ENCODE measurements at regions not wholly inside any gene's neighbourhood (a gene's known extent, or its start where the extent isn't known, plus 50 kb on each side); places are given as distances from the start of the nearest gene placed in this dataset.

DNA sequence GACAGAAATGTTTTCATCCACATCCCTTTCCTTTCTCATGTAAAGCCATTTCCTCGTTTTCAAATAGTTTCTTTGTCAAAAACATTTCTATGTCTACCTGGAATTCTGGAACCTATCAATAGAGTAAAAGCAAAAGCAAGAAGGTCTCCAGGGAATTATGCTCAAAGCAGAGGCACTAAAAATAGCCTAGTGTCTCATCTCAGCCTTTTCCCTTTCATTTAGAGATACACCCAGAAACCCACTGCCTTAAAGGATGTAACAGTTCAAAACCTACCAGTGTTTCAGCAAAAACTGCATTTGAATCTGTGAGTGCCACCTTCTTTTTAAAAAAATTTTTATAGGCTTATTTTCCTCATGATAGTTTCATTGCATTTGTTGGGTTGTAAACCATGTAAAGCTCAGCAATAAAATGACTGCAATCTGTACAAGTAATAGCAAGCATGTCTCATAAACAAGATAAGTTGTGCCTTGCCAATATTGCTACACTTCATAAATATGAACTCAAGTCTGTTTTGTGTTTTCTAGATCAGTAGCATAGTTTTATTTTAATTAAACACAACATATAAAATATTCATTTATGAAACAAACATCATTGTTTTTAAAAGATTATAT, 927.3 kb upstream of the ACVR2A start:
- H3K36me3 Mint-ChIP-seq (ENCODE audit: low read depth), result no peaks in the 10 kb centered on the region
- no peaks in the 10 kb centered on the region for H3K27me3 Mint-ChIP-seq
- H3K4me3 Mint-ChIP-seq, result no peak overlapping the region
- peaks cover 4% of the 10 kb centered on the region for H3K9me3 Mint-ChIP-seq
- ATAC-seq (no peak), DNase-seq (no peak)
- H3K4me1 Mint-ChIP-seq, result no peaks in the 10 kb centered on the region
- H3K27ac Mint-ChIP-seq, result no peak overlapping the region

DNA sequence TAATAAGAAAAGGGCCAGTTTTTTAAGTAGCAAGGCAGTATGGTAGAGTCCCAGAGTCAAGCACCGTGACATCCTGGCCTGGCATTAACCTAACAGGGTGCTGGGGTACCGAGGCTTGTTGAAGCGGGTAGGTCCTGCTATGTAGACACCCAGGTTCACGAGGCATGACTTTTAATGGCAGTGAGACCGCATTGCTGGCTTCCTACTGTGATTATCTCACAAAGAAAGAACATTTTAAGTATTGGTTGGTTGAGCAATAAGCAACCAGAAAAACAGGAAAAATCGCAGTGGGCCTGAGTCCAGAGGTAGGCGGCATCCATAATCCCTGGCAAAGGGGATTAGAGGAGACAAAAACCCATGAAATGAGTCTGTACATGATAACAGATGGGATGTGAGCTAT, 927.9 kb upstream of the ACVR2A start:
- DNase-seq (no peak), ATAC-seq (no peak)
- Mint-ChIP-seq H3K4me1 (no peaks in the 10 kb centered on the region), H3K27me3 (no peaks in the 10 kb centered on the region), H3K4me3 (no peak overlapping the region), H3K27ac (no peak overlapping the region), H3K36me3 (ENCODE audit: low read depth) (no peaks in the 10 kb centered on the region), H3K9me3 (peaks cover 4% of the 10 kb centered on the region)

DNA sequence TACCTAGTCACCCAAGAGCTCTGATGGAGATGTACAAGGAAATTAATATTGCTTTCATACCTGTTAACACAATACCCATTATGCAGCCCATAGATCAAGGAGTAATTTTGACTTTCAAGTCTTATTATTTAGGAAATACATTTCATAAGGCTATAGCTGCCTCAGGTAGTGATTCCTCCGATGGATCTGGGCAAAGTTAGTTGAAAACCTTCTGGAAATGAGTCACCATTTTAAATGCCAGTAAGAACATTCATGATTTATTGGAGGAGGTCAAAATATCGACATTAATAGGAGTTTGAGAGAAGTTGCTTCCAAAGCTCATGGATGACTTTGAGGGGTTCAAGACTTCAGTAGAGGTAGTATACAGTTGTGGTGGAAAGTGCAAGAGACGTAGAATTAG, 931.4 kb upstream of the ACVR2A start:
- no peak for ATAC-seq
- H3K36me3 Mint-ChIP-seq (ENCODE audit: low read depth), result no peaks in the 10 kb centered on the region
- H3K9me3 Mint-ChIP-seq, result peaks cover 3% of the 10 kb centered on the region

DNA sequence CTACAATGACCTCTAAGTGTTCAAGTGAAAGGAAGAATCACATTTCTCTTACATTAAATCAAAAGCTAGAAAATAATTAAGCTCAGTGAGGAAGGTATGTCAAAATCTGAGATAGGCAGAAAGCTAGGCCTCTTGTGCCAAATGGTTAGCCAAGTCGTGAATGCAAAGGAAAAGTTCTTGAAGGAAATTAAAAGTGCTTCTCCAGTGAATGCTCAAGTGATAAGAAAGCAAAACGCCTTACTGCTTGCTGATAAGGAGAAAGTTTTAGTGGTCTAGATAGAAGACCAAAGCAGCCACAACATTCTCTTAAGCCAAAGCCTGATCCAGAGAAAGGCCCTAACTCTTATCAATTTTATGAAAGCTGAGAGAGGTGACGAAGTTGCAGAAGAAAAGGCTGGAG, 932.3 kb upstream of the ACVR2A start:
- no peak for ATAC-seq
- H3K27me3 Mint-ChIP-seq, result no peaks in the 10 kb centered on the region
- H3K27ac Mint-ChIP-seq, result no peak overlapping the region
- no peak overlapping the region for H3K4me3 Mint-ChIP-seq
- peaks cover 3% of the 10 kb centered on the region for H3K9me3 Mint-ChIP-seq
- H3K4me1 Mint-ChIP-seq, result no peaks in the 10 kb centered on the region
- H3K36me3 Mint-ChIP-seq (ENCODE audit: low read depth), result no peaks in the 10 kb centered on the region
- no peak for DNase-seq

More for the DNA sequence above, 931.4 kb upstream of the ACVR2A start:
- H3K27me3 Mint-ChIP-seq, result no peaks in the 10 kb centered on the region
- no peak overlapping the region for H3K27ac Mint-ChIP-seq
- H3K4me3 Mint-ChIP-seq, result no peak overlapping the region
- no peak for DNase-seq
- H3K4me1 Mint-ChIP-seq, result no peaks in the 10 kb centered on the region

DNA sequence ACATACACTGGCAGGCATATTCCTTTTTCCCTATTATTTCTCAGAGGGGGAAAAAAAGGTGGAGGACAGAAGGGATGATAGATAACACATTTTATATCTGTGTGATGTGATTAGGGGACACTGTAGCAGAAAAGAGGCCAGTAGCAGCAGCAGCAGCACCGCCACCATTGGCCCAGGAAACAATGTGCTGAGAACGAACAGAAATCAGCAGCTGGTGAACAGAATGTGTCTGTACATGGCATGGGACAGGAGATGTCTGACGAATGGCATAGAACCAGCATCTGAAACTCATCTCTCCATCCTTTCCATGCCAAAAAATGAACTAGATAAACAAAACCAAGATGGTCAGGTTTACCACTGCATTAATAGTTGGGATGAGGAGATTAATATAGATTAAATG, 936.1 kb upstream of the ACVR2A start:
- no peaks in the 10 kb centered on the region for H3K4me1 Mint-ChIP-seq
- DNase-seq (no peak), ATAC-seq (no peak)
- no peak overlapping the region for H3K27ac Mint-ChIP-seq
- H3K4me3 Mint-ChIP-seq, result no peak overlapping the region
- H3K36me3 Mint-ChIP-seq (ENCODE audit: low read depth), result no peaks in the 10 kb centered on the region
- H3K27me3 Mint-ChIP-seq, result no peaks in the 10 kb centered on the region
- peaks cover 3% of the 10 kb centered on the region for H3K9me3 Mint-ChIP-seq

DNA sequence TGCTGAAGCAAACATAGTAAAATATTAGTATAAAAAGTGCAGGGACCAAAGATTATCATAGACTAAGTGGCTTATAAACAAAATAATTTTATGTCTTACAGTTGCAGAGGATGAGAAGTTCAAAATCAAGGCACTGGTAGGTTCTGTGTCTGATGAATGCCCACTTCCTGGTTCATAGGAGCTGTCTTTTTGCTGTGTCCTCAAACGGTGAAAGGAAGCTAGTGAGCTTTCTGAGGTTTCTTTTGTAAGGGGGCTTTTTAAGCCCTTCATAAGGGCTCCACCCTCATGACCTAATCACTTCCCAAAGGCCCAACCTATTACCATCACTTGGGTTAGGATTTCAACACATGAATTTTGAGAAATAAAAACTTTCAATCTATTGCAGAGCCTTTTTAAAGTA, 946.7 kb upstream of the ACVR2A start:
- DNase-seq, result no peak
- Mint-ChIP-seq H3K36me3 (ENCODE audit: low read depth) (no peaks in the 10 kb centered on the region), H3K27ac (no peak overlapping the region), H3K27me3 (no peaks in the 10 kb centered on the region), H3K4me3 (no peak overlapping the region), H3K9me3 (no peaks in the 10 kb centered on the region), H3K4me1 (no peaks in the 10 kb centered on the region)
- no peak for ATAC-seq

DNA sequence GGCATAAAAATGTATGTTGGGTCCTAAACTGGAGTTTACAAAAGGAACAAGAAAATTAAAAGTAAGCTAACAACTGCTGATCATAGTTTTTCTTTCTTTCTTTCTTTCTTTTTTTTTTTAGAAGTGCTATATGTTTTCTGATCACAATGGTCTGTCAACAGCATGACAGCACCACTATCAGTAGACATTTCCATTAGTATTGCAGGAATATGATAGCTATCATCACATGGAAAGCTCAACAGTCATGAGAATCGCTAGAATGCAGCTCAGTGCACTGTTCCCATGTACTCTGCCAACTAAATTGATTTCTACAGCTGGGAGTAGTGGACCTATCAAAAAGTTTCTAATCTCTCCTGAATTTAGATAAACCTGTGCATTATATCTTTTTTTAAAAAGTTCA, 950.3 kb upstream of the ACVR2A start:
- DNase-seq (no peak), ATAC-seq (no peak)
- no peak overlapping the region for H3K4me3 Mint-ChIP-seq
- no peaks in the 10 kb centered on the region for H3K9me3 Mint-ChIP-seq
- no peaks in the 10 kb centered on the region for H3K4me1 Mint-ChIP-seq
- H3K27ac Mint-ChIP-seq, result no peak overlapping the region
- H3K36me3 Mint-ChIP-seq (ENCODE audit: low read depth), result no peaks in the 10 kb centered on the region
- no peaks in the 10 kb centered on the region for H3K27me3 Mint-ChIP-seq

DNA sequence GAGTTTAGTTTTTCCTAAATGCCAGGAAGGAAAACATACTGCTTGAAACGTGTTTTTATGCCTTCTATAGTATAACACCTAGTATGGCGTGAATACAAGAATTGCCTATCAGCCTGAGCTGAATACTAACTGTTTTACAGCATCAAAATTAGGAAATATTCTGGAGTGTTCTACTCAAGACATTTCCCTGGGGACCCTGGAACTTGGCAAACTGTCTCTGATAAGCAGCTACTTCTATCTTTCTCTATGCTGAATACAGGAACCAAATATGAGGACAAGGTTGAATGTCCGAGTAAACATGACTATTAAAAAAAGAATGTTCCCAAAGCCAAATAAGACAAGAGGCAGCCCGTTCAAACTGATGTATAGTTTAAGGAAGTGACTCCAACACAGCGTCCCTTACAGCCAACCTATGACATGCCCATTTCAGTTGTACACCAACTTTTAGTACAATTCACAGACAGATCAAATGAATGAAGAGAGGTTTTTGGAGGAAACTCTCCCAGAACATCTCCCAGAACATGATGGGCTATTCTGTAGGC, 951.3 kb upstream of the ACVR2A start:
- no peak for ATAC-seq
- no peaks in the 10 kb centered on the region for H3K9me3 Mint-ChIP-seq

DNA sequence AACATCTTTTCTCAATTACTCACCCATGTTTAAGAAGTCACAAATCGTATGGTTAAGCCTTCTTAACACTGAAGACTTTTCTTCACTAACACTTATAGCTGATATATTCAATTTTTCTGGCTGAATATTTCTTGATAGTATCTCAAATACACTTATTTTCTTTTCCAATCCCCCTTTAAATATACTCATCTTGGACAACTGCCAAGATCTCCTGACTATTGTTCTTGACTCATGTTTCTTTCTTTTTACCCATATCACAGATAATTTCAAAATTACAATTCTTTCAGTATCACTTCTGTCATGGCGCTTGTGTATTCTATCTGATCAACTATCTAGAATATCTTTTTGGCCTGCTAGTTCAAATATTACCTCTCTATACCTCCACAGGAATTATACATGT, 954.3 kb upstream of the ACVR2A start:
- Mint-ChIP-seq H3K27ac (no peak overlapping the region), H3K4me3 (no peak overlapping the region), H3K27me3 (no peaks in the 10 kb centered on the region), H3K4me1 (no peaks in the 10 kb centered on the region), H3K36me3 (ENCODE audit: low read depth) (no peaks in the 10 kb centered on the region), H3K9me3 (no peaks in the 10 kb centered on the region)
- ATAC-seq (no peak), DNase-seq (no peak)

More for the DNA sequence above, 951.3 kb upstream of the ACVR2A start:
- H3K27ac Mint-ChIP-seq, result no peak overlapping the region
- H3K36me3 Mint-ChIP-seq (ENCODE audit: low read depth), result no peaks in the 10 kb centered on the region
- H3K27me3 Mint-ChIP-seq, result no peaks in the 10 kb centered on the region
- H3K4me3 Mint-ChIP-seq, result no peak overlapping the region
- no peak for DNase-seq
- H3K4me1 Mint-ChIP-seq, result no peaks in the 10 kb centered on the region

DNA sequence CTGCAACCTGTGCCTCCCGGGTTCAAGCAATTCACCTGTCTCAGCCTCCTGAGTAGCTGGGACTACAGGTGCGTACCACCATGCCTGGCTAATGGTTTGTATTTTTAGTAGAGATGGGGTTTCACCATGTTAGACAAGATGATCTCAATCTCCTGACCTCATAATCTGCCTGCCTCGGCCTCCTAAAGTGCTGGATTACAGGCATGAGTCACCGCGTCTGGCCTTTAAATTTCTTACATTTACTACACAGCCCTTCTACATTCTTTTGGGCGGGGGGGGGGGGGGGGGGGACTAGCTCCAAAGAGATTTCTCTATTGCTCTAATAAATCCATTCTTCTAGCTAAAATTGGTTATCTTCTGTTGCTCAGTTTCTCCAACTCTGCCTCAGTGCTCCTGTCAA, 964.9 kb upstream of the ACVR2A start:
- Mint-ChIP-seq H3K36me3 (ENCODE audit: low read depth) (no peaks in the 10 kb centered on the region), H3K27me3 (no peaks in the 10 kb centered on the region), H3K4me1 (no peaks in the 10 kb centered on the region), H3K27ac (no peak overlapping the region), H3K4me3 (no peak overlapping the region), H3K9me3 (peaks cover 9% of the 10 kb centered on the region)
- ATAC-seq (no peak), DNase-seq (no peak)

DNA sequence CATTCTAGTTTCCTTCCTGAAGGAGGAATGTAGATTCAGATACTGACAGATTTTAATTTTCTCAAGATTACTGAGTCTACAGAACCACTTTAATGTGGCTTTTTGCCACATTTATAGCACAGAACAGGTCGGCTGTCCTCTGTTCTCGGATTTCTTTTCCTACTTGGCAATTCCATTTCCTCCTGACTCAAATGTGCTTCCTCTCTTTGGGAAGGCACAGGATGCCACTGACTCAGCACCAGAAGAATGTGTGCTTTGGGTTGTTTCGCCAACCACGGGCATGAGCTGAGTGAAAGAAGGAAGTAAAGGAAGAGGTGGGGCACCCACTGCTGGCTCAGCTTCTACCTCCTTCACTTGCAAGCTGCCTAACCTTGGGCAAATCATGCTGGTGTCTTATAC, 970.6 kb upstream of the ACVR2A start:
- H3K27me3 Mint-ChIP-seq, result no peaks in the 10 kb centered on the region
- no peaks in the 10 kb centered on the region for H3K4me1 Mint-ChIP-seq
- no peaks in the 10 kb centered on the region for H3K36me3 Mint-ChIP-seq (ENCODE audit: low read depth)
- no peak overlapping the region for H3K27ac Mint-ChIP-seq
- DNase-seq (no peak), ATAC-seq (no peak)
- H3K4me3 Mint-ChIP-seq, result no peak overlapping the region
- no peaks in the 10 kb centered on the region for H3K9me3 Mint-ChIP-seq

DNA sequence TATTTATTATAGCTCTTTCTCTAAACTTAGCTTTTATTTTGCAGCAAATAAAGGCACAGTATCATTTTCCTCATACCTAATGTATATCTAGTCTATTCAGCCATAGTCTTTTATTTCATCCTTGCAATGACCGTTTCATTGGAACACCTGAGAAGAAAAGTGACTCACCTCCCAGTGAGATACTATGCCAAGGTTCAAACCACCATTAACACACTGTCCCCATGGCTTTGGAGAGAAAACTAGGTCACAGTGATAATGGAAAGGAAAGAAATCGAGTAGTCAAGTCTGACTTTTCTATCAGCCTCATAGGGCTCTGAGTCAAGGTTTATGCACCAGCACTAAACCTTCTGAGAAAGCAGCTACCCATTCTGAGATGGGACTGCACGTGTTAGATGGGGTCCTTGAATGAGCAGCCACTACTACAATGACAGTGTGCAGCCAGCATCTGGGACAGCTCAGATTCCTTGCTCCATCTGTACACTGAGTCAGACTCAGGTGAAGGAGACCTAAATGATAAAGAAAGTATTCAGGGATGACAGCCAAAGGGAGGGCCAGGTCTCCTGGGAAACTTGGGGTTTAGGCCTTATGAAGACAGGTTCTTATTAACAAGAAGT, 971.1 kb upstream of the ACVR2A start:
- Mint-ChIP-seq H3K27ac (no peak overlapping the region), H3K4me3 (no peak overlapping the region), H3K36me3 (ENCODE audit: low read depth) (no peaks in the 10 kb centered on the region), H3K9me3 (no peaks in the 10 kb centered on the region), H3K4me1 (no peaks in the 10 kb centered on the region), H3K27me3 (no peaks in the 10 kb centered on the region)
- no peak for ATAC-seq
- DNase-seq, result no peak

DNA sequence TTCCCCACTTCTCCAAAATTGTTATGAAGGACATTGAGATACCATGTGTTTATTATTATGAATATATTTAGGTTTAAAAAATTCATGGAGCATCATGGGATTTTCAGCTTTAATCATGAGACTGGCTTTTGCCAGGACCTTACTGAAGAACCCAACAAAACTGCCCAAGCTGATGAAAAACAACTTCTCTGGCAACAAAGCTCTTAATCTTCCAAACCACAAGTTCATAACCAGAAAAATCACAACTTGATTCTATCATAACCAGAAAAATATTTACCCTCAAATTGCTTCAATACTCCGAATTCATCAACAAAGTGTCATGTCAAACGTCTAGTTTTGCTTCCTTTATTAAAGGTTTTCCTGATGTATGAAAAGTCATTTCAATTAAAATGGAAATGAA, 971.8 kb upstream of the ACVR2A start:
- Mint-ChIP-seq H3K9me3 (no peaks in the 10 kb centered on the region), H3K27ac (no peak overlapping the region), H3K4me1 (no peaks in the 10 kb centered on the region), H3K36me3 (ENCODE audit: low read depth) (no peaks in the 10 kb centered on the region), H3K27me3 (no peaks in the 10 kb centered on the region), H3K4me3 (no peak overlapping the region)
- no peak for ATAC-seq
- DNase-seq, result no peak

DNA sequence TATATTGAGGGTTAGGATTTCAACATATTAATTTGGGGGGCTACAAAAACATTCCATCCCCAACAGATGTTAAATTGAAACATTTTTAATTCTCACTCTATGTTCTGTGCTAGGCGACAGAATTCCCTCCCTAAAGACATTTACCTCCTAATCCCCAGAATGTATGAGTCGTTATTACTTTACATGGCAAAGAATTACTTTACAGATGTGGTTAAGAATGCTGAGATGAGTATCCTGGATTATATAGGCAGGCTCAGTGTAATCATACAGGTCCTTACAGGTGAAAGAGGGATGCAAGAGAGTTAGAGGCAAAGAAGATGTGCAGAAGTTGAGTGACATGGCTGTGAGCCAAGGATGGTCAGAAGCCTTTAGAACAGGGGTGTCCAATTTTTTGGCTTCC, 974.1 kb upstream of the ACVR2A start:
- H3K36me3 Mint-ChIP-seq (ENCODE audit: low read depth), result no peaks in the 10 kb centered on the region
- no peaks in the 10 kb centered on the region for H3K4me1 Mint-ChIP-seq
- H3K27me3 Mint-ChIP-seq, result no peaks in the 10 kb centered on the region
- ATAC-seq, result no peak
- H3K27ac Mint-ChIP-seq, result no peak overlapping the region
- DNase-seq, result no peak
- no peak overlapping the region for H3K4me3 Mint-ChIP-seq
- H3K9me3 Mint-ChIP-seq, result peaks cover under 1% of the 10 kb centered on the region

DNA sequence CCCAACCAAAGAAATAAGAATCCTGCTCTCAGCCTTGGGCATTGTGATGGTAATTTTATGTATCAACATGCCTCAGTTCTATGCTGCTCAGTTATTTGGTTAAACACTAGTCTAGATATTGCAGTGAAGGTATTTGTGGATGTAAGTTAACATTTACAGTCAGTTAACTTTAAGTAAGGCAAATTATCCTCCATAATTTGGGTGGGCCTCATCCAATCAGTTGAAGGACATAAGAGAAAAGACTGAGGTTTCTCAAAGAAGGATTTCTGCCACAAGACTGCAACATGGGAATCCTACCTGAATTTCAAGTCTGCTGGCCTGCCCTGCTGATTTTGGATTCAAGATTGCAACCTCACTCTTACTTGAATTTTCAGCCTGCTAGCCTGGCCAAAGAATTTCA, 975.5 kb upstream of the ACVR2A start:
- ATAC-seq (no peak), DNase-seq (no peak)
- Mint-ChIP-seq H3K36me3 (ENCODE audit: low read depth) (no peaks in the 10 kb centered on the region), H3K9me3 (peaks cover 11% of the 10 kb centered on the region), H3K27me3 (no peaks in the 10 kb centered on the region), H3K4me3 (no peak overlapping the region), H3K4me1 (no peaks in the 10 kb centered on the region), H3K27ac (no peak overlapping the region)

DNA sequence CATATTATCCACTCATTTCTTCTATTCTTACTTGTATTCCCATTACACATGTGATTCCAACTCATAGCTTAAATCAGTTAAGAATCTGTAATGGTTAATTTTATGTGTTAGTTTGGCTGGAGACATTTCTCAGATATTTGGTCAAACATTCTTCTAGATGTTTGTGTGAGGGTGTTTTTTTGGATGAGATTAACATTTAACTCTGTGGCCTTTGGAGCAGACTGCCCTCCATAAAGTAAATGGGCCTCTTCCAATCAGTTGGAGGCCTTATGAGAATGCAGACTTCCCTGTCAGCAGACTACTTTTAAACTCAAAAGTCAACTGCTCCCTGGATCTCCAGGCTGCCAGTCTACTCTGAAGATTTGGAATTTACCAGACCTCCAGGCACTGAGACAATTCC, 976.8 kb upstream of the ACVR2A start:
- ATAC-seq, result no peak
- no peak overlapping the region for H3K27ac Mint-ChIP-seq

More for the DNA sequence above, 976.8 kb upstream of the ACVR2A start:
- Mint-ChIP-seq H3K4me1 (no peaks in the 10 kb centered on the region), H3K4me3 (no peak overlapping the region), H3K27me3 (no peaks in the 10 kb centered on the region), H3K9me3 (peaks cover 15% of the 10 kb centered on the region), H3K36me3 (ENCODE audit: low read depth) (no peaks in the 10 kb centered on the region)
- no peak for DNase-seq
